ENCODE measurements at regions not wholly inside any gene's neighbourhood (a gene's known extent, or its start where the extent isn't known, plus 50 kb on each side); places are given as distances from the start of the nearest gene placed in this dataset.

- Histone ChIP-seq H3K9ac (ENCODE audit: low read depth, low read length) (no peak overlapping the region), H4K20me1 (ENCODE audit: insufficient read depth, low read length) (no peaks in the 10 kb centered on the region), H3K79me2 (ENCODE audit: insufficient read depth, low read length) (no peaks in the 10 kb centered on the region), H3K4me1 (ENCODE audit: insufficient read depth, low read length) (no peaks in the 10 kb centered on the region), H3K27ac (ENCODE audit: low read length) (no peak overlapping the region), H3K4me2 (ENCODE audit: insufficient read depth, low read length) (no peak overlapping the region), H3K36me3 (ENCODE audit: insufficient read depth, low read length) (no peaks in the 10 kb centered on the region), H3K4me3 (ENCODE audit: low read depth in 1 of 2, low read length in 2 of 2) (no peak overlapping the region), H3K9me3 (ENCODE audit: insufficient read depth, low read length, severe bottlenecking) (no peaks in the 10 kb centered on the region), H2AFZ (ENCODE audit: low read depth, low read length) (no peak overlapping the region), H3K27me3 (ENCODE audit: insufficient read depth, low read length, poor library complexity) (no peaks in the 10 kb centered on the region)
- TF ChIP-seq EZH2 (IDR thresholded peaks at IDR 0.05; ENCODE audit: borderline replicate concordance, low read depth, low read length, severe bottlenecking) = no peak
- no peak for TF ChIP-seq CTCF (IDR thresholded peaks at IDR 0.05; ENCODE audit: borderline replicate concordance, extremely low read depth, low read length, poor library complexity, severe bottlenecking)
- no peak for DNase-seq
- ATAC-seq (ENCODE audit: insufficient read depth, low read depth) = no peak
These were observed 54.4 kb upstream of the SMIM30 start for GRCh38 chr7:113172726-113173125.

DNA sequence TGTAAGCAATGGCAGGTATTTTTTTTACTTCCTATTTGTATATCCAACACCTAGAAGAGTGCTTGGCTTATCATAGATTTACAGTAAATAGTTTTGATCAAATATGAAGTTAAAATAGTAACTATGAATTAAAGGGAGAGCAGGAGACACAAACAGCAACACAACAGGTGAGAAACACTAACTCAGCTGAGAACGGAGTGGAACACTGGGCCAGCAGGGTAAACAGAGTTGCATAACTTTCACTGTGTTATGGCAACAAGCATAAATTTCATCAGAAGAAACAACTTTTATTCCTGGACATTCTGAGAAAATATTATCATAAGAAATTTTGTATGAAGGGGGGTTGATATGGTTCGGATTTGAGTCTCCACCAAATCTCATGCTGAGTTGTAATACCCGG lies 52.2 kb upstream of the SMIM30 start:
- Histone ChIP-seq H3K36me3 (ENCODE audit: insufficient read depth, low read length) (no peaks in the 10 kb centered on the region), H2AFZ (ENCODE audit: low read depth, low read length) (no peak overlapping the region), H3K4me2 (ENCODE audit: insufficient read depth, low read length) (no peak overlapping the region), H3K27ac (ENCODE audit: low read length) (no peak overlapping the region), H3K4me3 (ENCODE audit: low read depth in 1 of 2, low read length in 2 of 2) (no peak overlapping the region), H3K27me3 (ENCODE audit: insufficient read depth, low read length, poor library complexity) (no peaks in the 10 kb centered on the region), H3K4me1 (ENCODE audit: insufficient read depth, low read length) (no peaks in the 10 kb centered on the region), H3K79me2 (ENCODE audit: insufficient read depth, low read length) (no peaks in the 10 kb centered on the region), H3K9me3 (ENCODE audit: insufficient read depth, low read length, severe bottlenecking) (no peaks in the 10 kb centered on the region), H3K9ac (ENCODE audit: low read depth, low read length) (no peak overlapping the region), H4K20me1 (ENCODE audit: insufficient read depth, low read length) (no peaks in the 10 kb centered on the region)
- ATAC-seq (ENCODE audit: insufficient read depth, low read depth) = no peak
- no peak for TF ChIP-seq EZH2 (IDR thresholded peaks at IDR 0.05; ENCODE audit: borderline replicate concordance, low read depth, low read length, severe bottlenecking)
- no peak for TF ChIP-seq CTCF (IDR thresholded peaks at IDR 0.05; ENCODE audit: borderline replicate concordance, extremely low read depth, low read length, poor library complexity, severe bottlenecking)
- DNase-seq = no peak

Data from DND-41 (cell line).